Lower leg skin (tissue), 4 donors: ENCODE measurements at regions not wholly inside any gene's neighbourhood (a gene's known extent, or its start where the extent isn't known, plus 50 kb on each side); places are given as distances from the start of the nearest gene placed in this dataset.

Experiments
- DNase-seq, 2 donors: peaks; one replicate each; pipeline ENCODE4 v3.0.0-alpha.2; 2019; ENCODE audit warnings: low spot score in 2 of 2
- H3K4me3 ChIP-seq: fragments of 200-600 bp; sonication (generic); 2 replicates; pipeline ENCODE4 v1.5.1; 2017; ENCODE audit warnings: mild to moderate bottlenecking, low read depth; ENCODE audit not compliant: poor library complexity, severe bottlenecking
- CTCF ChIP-seq, 3 donors: fragments of 450-650 bp; IDR thresholded peaks; one replicate each; pipeline ENCODE4 v1.5.1; 2016; ENCODE audit warnings: antibody characterized with exemption in 3 of 3, mild to moderate bottlenecking in 3 of 3, moderate library complexity in 2 of 3
- POLR2A ChIP-seq, 2 donors: fragments of 450-650 bp; IDR thresholded peaks; one replicate each; pipeline ENCODE4 v1.6.1; 2016 to 2017; ENCODE audit warnings: antibody characterized with exemption in 2 of 2, mild to moderate bottlenecking in 1 of 2, moderate library complexity in 1 of 2
- WGBS, 2 donors: methylation state at CpG; one replicate each; pipeline ENCODE4 v1.1.5; 2018; 5-methylcytosine and 5-hydroxymethylcytosine counted together
- intact Hi-C: fragments of 100-400 bp; cut with DNase I; formaldehyde crosslinking; loops from one replicate; pipeline ENCODE4 v1.15.0; 2023; ENCODE audit warnings: low total_unique reads

DNA sequence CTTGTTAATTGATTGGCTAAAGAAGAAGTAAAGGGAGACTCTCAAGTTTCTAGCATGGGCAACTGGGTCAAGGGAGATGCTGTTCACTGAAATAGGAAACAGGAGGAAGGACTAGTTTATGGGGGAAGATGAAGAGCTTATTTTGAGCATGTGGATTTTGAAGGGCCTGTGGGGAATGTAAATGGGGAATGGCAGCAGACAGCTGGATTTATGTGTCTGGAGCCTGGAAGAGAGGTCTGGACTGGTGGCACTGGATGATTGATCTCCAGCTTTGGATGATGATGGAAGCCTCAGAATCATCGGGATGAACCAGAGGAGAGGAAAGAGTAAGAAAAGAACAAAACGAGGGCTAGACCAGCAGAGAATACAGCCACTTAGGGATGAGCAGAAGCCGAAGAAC is 54.9 kb upstream of the ENAH start:
- intact Hi-C loops: loop anchor here (2.0 kb wide), 1 partner anchor 69 kb away; the partner anchor contains the start of gene SRP9
- no peak for TF ChIP-seq POLR2A (IDR thresholded peaks at IDR 0.05)
- TF ChIP-seq CTCF (IDR thresholded peaks at IDR 0.05): no peak
- 75 to 88% methylated on average over 3 of the region's 3 CpGs for WGBS, 2 donors
- DNase-seq: no peak
- no peak overlapping the region for H3K4me3 ChIP-seq

DNA sequence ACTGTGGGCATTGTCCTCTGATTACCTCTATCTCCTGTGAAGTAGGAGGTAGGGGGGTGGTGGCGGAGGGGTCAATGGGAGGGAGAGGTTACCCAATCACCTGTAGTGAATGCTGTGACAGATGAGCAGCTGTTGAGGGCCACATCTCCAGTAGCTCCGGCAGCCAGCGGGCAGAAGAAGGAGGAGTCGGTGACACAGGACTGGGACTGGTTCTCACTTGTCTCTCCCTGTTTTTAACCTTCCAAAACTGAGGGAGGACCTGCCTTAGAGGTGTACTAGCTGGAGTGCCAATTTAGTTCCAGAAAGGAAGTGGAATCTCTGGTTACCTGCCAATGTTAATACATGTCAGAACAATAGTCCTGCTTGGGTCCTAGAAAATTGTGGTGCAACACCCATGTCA is 56.2 kb upstream of the ENAH start:
- no peak overlapping the region for H3K4me3 ChIP-seq
- TF ChIP-seq CTCF (IDR thresholded peaks at IDR 0.05) (no peak), POLR2A (IDR thresholded peaks at IDR 0.05) (no peak)
- intact Hi-C loops: loop anchor here (2.0 kb wide), 1 partner anchor 68 kb away; the partner anchor contains the start of gene SRP9
- 52 to 62% methylated on average over 4 of the region's 4 CpGs for WGBS, 2 donors
- DNase-seq: peak; percentile 56 to 88

GRCh38 chr1:225710804-225711203 is 57.9 kb upstream of the ENAH start:
- H3K4me3 ChIP-seq: no peak overlapping the region
- WGBS, 2 donors: 31 to 34% methylated on average over 5 of the region's 5 CpGs
- DNase-seq: peak; percentile 53 to 85
- no peak for TF ChIP-seq CTCF (IDR thresholded peaks at IDR 0.05)
- no peak for TF ChIP-seq POLR2A (IDR thresholded peaks at IDR 0.05)
- intact Hi-C loops: no loop called here

GRCh38 chr1:225711236-225711937 is 58.5 kb upstream of the ENAH start:
- intact Hi-C loops: no loop called here
- DNase-seq: no peak
- no peak overlapping the region for H3K4me3 ChIP-seq
- 62 to 74% methylated on average over 4 of the region's 4 CpGs for WGBS, 2 donors
- TF ChIP-seq CTCF (IDR thresholded peaks at IDR 0.05) (no peak), POLR2A (IDR thresholded peaks at IDR 0.05) (no peak)

GRCh38 chr1:225712391-225712790 is 59.5 kb upstream of the ENAH start:
- DNase-seq: no peak
- WGBS, 2 donors: 61 to 74% methylated on average over 4 of the region's 4 CpGs
- intact Hi-C loops: no loop called here
- no peak for TF ChIP-seq CTCF (IDR thresholded peaks at IDR 0.05)
- H3K4me3 ChIP-seq: no peak overlapping the region

GRCh38 chr1:225713281-225713680 is 60.4 kb upstream of the ENAH start:
- intact Hi-C loops: no loop called here
- TF ChIP-seq POLR2A (IDR thresholded peaks at IDR 0.05) (no peak), CTCF (IDR thresholded peaks at IDR 0.05) (no peak)
- no peak overlapping the region for H3K4me3 ChIP-seq
- 83 to 89% methylated on average over 8 of the region's 8 CpGs for WGBS, 2 donors
- no peak for DNase-seq
